ENCODE measurements at regions not wholly inside any gene's neighbourhood (a gene's known extent, or its start where the extent isn't known, plus 50 kb on each side); places are given as distances from the start of the nearest gene placed in this dataset.

DNA sequence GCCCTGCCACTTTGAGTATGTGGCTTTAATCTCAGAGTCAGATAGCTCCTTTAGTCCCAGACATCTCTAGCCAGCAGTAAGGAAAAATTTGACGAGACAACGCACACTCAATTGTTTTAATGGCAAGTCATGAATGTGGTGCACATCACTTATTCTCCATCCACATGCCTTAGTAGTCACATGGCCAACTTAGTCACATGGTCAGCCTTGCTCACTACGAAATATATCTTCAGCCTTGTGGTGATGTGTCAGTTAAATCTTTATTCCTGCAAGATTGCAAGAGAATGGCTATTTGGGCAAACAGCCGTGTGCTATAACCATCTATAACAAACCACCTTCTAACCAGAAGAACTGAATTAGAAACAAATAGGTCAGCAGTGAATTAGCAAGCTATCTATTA is 871.1 kb upstream of the CELF2 start:
- Histone ChIP-seq H3K4me3 (replicated peaks; ENCODE audit: insufficient read depth, low read length) (no peak overlapping the region), H3K27ac (replicated peaks) (no peak overlapping the region), H3K27me3 (ENCODE audit: insufficient read depth, poor library complexity, severe bottlenecking) (no peaks in the 10 kb centered on the region)
- no peak for DNase-seq (ENCODE audit: low read depth in 1 of 2, low spot score in 1 of 2)
- TF ChIP-seq SPI1 (IDR thresholded peaks at IDR 0.05; ENCODE audit: borderline replicate concordance, low read depth) (no peak), POLR2AphosphoS5 (IDR thresholded peaks at IDR 0.05; ENCODE audit: low read depth) (no peak), GABPA (IDR thresholded peaks at IDR 0.05; ENCODE audit: low read depth) (no peak)
- TF ChIP-seq, protein P1, sequence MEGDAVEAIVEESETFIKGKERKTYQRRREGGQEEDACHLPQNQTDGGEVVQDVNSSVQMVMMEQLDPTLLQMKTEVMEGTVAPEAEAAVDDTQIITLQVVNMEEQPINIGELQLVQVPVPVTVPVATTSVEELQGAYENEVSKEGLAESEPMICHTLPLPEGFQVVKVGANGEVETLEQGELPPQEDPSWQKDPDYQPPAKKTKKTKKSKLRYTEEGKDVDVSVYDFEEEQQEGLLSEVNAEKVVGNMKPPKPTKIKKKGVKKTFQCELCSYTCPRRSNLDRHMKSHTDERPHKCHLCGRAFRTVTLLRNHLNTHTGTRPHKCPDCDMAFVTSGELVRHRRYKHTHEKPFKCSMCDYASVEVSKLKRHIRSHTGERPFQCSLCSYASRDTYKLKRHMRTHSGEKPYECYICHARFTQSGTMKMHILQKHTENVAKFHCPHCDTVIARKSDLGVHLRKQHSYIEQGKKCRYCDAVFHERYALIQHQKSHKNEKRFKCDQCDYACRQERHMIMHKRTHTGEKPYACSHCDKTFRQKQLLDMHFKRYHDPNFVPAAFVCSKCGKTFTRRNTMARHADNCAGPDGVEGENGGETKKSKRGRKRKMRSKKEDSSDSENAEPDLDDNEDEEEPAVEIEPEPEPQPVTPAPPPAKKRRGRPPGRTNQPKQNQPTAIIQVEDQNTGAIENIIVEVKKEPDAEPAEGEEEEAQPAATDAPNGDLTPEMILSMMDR (IDR thresholded peaks at IDR 0.05; ENCODE audit: insufficient read depth, low read length): no peak
- TF ChIP-seq, protein P2, sequence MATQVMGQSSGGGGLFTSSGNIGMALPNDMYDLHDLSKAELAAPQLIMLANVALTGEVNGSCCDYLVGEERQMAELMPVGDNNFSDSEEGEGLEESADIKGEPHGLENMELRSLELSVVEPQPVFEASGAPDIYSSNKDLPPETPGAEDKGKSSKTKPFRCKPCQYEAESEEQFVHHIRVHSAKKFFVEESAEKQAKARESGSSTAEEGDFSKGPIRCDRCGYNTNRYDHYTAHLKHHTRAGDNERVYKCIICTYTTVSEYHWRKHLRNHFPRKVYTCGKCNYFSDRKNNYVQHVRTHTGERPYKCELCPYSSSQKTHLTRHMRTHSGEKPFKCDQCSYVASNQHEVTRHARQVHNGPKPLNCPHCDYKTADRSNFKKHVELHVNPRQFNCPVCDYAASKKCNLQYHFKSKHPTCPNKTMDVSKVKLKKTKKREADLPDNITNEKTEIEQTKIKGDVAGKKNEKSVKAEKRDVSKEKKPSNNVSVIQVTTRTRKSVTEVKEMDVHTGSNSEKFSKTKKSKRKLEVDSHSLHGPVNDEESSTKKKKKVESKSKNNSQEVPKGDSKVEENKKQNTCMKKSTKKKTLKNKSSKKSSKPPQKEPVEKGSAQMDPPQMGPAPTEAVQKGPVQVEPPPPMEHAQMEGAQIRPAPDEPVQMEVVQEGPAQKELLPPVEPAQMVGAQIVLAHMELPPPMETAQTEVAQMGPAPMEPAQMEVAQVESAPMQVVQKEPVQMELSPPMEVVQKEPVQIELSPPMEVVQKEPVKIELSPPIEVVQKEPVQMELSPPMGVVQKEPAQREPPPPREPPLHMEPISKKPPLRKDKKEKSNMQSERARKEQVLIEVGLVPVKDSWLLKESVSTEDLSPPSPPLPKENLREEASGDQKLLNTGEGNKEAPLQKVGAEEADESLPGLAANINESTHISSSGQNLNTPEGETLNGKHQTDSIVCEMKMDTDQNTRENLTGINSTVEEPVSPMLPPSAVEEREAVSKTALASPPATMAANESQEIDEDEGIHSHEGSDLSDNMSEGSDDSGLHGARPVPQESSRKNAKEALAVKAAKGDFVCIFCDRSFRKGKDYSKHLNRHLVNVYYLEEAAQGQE (IDR thresholded peaks at IDR 0.05; ENCODE audit: insufficient replicate concordance, low read depth): no peak

- H3K27ac ChIP-seq (replicated peaks): no peak overlapping the region
- DNase-seq (ENCODE audit: low read depth in 1 of 2, low spot score in 1 of 2): no peak
- no peak overlapping the region for H3K4me3 ChIP-seq (replicated peaks; ENCODE audit: insufficient read depth, low read length)
- no peaks in the 10 kb centered on the region for H3K27me3 ChIP-seq (ENCODE audit: insufficient read depth, poor library complexity, severe bottlenecking)
- no peak for TF ChIP-seq POLR2AphosphoS5 (IDR thresholded peaks at IDR 0.05; ENCODE audit: low read depth)
- no peak for TF ChIP-seq SPI1 (IDR thresholded peaks at IDR 0.05; ENCODE audit: borderline replicate concordance, low read depth)
- TF ChIP-seq GABPA (IDR thresholded peaks at IDR 0.05; ENCODE audit: low read depth): no peak
Observed at GRCh38 chr10:10149899-10150298, 867.8 kb upstream of the CELF2 start.

DNA sequence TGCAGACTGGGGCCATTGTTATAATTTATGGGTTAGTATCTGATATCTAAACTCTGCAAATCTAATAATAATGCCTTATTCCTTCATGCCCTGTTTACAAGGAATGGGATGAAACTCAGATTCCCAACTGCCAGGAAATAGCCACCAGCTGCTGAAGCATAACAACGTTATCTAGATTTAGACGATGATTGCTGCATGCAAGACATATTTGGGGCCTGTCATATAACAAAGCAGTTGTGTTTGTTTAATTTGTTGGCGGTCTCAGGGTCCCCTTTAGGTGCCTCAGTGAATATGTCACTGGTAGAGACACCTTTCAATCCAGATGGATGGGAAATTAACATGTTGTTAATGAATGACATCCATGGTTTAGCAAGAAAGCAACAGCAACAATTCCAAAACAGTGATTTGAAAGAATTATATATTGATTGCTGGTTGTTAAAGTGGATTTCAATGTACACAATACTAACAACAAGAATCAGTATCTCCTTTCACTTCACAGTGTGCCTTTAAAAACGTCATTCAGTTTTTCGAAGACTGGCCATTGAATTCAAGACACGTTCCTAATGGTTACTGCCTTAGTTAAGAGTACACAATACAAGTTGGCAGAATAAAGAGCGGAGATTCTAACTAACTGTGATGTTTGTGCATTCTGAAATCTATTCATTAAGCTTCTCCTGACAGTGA is 860.6 kb upstream of the CELF2 start:
- no peaks in the 10 kb centered on the region for H3K27me3 ChIP-seq (ENCODE audit: insufficient read depth, poor library complexity, severe bottlenecking)
- no peak overlapping the region for H3K4me3 ChIP-seq (replicated peaks; ENCODE audit: insufficient read depth, low read length)
- TF ChIP-seq, protein P2 (IDR thresholded peaks at IDR 0.05; ENCODE audit: insufficient replicate concordance, low read depth): no peak
- TF ChIP-seq, protein P1 (IDR thresholded peaks at IDR 0.05; ENCODE audit: insufficient read depth, low read length): no peak
- no peak for TF ChIP-seq POLR2AphosphoS5 (IDR thresholded peaks at IDR 0.05; ENCODE audit: low read depth)
- no peak for TF ChIP-seq GABPA (IDR thresholded peaks at IDR 0.05; ENCODE audit: low read depth)
- no peak for TF ChIP-seq SPI1 (IDR thresholded peaks at IDR 0.05; ENCODE audit: borderline replicate concordance, low read depth)
- H3K27ac ChIP-seq (replicated peaks): no peak overlapping the region
- DNase-seq (ENCODE audit: low read depth in 1 of 2, low spot score in 1 of 2): no peak

- no peak overlapping the region for H3K27ac ChIP-seq (replicated peaks)
- DNase-seq (ENCODE audit: low read depth in 1 of 2, low spot score in 1 of 2): no peak
Observed at GRCh38 chr10:10160821-10161312, 856.8 kb upstream of the CELF2 start.

More at GRCh38 chr10:10160821-10161312, 856.8 kb upstream of the CELF2 start:
- no peaks in the 10 kb centered on the region for H3K27me3 ChIP-seq (ENCODE audit: insufficient read depth, poor library complexity, severe bottlenecking)
- H3K4me3 ChIP-seq (replicated peaks; ENCODE audit: insufficient read depth, low read length): no peak overlapping the region
- no peak for TF ChIP-seq GABPA (IDR thresholded peaks at IDR 0.05; ENCODE audit: low read depth)
- TF ChIP-seq, protein P1 (IDR thresholded peaks at IDR 0.05; ENCODE audit: insufficient read depth, low read length): no peak
- no peak for TF ChIP-seq POLR2AphosphoS5 (IDR thresholded peaks at IDR 0.05; ENCODE audit: low read depth)
- no peak for TF ChIP-seq SPI1 (IDR thresholded peaks at IDR 0.05; ENCODE audit: borderline replicate concordance, low read depth)
- TF ChIP-seq, protein P2 (IDR thresholded peaks at IDR 0.05; ENCODE audit: insufficient replicate concordance, low read depth): no peak

Measured in HL-60 (cell line).